C4-2B (cell line): ENCODE measurements at regions not wholly inside any gene's neighbourhood (a gene's known extent, or its start where the extent isn't known, plus 50 kb on each side); places are given as distances from the start of the nearest gene placed in this dataset.

ENCODE experiments used
- CTCF ChIP-seq: fragments of 450-650 bp; conservative IDR thresholded peaks from 2 replicates; pipeline ENCODE4 v1.5.1; 2017; ENCODE audit warnings: mild to moderate bottlenecking
- ZFX ChIP-seq: fragments of 450-650 bp; IDR thresholded peaks from 2 replicates; pipeline ENCODE4 v1.6.1; 2017

DNA sequence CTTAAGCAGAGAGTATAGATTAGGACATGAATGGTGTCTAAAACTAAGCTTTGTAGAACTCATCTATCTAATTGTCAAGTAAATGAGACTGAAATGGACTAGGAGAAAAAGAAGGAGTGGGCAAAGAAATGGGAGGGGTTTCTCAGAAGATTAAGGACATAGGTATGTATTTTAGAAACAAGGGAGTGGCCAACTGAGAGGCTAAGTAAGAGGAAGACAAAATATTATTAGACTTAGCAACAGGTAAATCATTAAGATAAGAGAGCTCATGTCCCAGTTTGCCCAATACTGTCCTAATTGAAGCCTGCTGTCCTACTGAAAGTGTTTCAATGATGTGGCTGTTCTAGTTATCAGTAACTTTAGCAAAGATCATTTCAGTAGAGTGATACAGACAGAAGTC, 171.4 kb downstream of the KITLG start:
- TF ChIP-seq CTCF (no peak), ZFX (no peak)
